HG03135 (cell line): ENCODE measurements at regions not wholly inside any gene's neighbourhood (a gene's known extent, or its start where the extent isn't known, plus 50 kb on each side); places are given as distances from the start of the nearest gene placed in this dataset.
"Not testable (repeated sequence)": the region's sequence is repeated elsewhere in the genome, so short reads cannot be mapped to it uniquely, and the experiment has no call there.

ENCODE experiments used
- ATAC-seq: cut with Tn5 transposase; IDR thresholded peaks from one replicate; pipeline ENCODE4 v1.9.1; 2021; ENCODE audit warnings: mild to moderate bottlenecking, moderate library complexity; ENCODE audit not compliant: unreplicated experiment

DNA sequence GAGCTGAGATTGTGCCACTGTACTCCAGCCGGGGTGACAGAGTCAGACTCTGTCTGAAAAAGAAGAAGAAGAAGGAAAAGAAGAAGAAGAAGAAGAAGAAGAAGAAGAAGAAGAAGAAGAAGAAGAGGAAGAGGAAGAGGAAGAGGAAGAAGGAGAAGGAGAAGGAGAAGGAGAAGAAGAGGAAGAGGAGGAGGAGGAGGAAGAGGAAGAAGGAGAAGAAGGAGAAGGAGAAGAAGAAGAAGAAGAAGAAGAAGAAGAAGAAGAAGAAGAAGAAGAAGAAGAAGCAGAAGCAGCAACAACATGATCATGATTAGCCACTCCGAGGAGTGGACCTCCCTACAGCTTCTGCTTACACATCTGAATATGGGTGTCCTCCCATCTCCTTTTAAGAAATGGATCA is 100.6 kb upstream of the GATA6 start:
- ATAC-seq, result not testable (repeated sequence)

DNA sequence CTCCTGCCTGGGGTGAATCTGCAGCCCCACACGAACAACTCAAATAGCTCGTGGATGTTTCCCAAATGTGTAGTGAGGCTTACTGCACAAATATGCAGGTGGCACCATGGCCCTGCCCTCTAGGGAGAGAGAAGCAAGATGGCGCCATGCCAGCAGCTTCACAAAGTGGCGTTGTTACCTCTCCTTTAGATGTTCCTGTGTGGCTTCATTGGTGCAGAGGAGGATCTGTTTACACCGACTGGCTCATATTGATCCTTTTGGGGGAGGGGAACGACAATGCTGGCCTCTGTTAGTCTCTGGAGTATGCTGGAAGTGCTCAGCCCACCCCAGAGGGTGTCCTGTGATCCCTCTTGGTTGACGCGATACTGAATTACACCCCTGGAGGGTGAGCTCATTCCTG is 99.5 kb upstream of the GATA6 start:
- ATAC-seq, result no peak

DNA sequence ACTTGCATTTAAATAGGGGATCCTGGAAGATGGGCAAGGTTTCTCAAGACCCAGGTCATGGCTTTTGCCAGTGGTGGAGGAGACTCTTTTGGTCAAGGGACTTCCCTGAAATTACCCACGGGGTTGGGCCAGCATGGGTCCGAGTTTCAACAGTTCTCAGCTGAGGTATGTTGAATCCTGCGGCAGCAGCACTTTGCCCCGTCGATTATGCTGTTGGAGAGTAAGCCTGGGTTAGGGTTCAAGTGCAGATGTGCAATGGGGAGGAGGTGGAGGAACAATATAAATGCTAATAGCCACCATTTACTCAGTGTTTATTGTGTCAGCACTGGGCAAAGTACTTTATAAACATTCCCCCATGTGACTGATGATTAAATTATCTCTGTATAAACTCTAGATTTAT is 96.0 kb upstream of the GATA6 start:
- no peak for ATAC-seq

DNA sequence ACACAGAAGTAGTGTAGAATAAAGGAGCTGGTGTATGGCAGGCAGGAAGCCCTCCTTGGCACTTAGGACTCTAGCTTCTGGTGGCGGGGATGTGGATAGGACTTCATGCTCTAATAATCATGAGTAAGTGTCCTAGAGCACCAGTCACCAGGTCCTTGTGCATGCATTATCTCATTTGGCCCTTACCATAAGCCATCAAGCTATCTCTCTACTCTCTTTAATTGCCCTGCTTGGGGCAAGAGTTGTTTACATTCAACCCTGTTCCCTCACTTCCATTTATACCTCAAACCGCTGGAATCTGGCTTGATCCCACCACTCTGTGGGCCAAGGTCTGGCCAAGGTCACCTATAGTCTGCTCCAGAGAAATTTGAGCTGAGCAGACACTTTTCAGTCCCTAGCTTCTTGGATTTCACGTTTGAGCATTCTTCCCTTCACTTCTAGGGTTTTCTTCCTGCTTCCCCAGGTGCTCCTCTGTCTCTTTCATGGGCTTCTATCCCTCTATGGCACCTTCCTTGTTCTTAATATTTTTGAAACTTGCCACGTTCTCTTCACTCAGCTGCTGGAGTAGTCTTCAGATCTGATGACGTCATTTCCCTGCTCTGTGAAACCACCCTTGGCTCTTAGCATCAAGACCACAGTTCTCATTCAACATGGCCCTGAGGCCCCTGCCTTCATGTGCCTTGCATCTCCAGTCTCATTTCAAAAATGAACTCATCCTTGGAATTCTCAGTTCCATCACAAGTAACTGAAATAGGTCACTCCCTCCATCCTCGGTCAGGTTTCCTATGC is 94.9 kb upstream of the GATA6 start:
- ATAC-seq, result no peak

DNA sequence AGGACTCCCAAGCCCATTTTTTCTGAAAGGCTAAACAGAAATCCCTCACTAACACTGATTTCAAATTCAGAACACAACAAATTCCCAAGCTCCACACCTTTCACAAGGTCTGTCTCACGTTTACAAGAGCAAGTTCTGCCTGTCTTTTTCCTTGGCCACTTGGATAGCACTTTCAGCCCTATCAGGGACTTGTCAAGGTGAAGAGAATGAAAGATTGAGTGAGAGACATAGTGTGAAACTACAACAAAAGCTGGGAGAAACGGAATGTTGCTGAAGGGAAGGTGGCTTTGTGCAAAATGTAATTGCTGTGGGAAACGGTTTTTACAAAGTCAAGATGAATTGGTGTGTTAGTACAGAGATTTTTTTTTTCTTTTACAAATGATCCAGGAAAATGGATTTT is 89.4 kb upstream of the GATA6 start:
- no peak for ATAC-seq

DNA sequence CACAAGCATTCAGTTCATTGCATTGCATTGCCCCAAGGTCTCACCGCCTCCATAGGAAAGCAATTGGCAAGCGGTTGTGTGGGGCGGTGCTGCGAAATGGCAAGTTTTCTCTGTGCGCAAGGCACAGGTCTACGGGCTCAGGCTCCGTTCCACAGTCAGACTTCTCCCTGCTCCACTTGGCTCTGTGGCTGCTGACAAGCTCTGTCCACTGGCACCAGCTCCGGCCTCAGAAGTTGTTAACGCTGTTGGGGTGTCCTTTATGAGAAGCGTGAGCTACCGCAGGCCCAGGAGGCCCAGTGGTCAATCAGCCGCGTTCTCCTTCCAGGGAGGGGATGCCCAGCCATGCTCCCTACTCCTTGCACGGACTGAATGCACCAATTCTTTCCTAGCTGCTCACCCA is 87.0 kb upstream of the GATA6 start:
- no peak for ATAC-seq

DNA sequence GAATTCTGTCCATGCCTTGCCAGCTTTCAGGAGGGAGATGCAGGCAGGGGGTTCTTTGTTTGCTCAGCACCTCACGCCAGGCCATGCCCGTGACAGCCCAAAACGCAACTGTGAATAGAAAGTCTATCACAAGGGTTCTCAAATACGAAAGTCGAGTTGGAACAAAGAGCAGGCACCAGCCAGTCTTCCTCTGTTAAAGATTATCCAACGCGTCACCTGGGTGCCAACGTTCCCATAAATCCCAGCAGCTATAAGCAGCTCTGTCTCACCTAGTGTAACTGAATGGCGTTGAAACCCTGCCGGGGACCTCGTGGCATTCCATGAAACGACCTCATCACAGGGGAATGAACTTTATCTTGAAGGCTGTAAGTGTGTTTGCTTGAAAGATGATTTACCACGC is 84.8 kb upstream of the GATA6 start:
- ATAC-seq, result no peak

DNA sequence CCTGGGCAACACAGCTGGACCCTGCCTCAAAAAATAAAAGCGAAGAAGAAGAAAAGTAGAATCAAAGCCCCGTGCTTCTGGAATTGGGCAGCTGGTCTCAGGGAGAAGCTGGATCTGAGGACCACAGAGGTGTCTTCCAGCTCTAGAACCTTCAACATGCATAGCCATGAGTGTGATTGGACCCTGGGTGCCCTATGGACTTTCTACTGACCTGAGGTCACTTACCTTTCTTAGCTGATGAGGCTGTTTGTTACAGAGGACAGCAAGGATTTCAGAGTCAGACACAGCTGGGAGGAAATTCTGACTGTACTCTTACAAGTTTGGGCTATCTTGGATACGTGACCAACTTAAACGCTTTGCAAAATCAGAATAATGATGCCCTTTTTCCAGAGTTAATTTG is 82.4 kb upstream of the GATA6 start:
- no peak for ATAC-seq

DNA sequence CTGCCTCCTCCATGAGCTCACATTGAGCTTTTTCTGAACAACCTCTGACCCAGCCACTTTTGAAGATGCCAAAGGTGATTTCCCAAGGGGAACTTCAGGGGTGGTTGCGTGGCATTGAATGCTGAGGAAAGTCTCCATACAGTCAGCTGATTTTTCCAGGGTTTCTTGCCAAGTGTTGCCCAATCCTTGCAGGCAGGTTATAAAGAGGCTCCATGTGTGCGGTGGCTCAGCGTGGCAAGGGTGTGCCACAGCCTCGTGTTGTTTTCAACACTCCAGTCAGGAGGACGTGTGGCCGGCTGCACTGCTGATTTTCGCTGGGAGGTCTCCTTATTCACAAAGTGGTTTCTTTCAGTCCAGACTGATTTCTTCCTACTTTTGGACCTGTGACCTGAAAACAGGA is 81.4 kb upstream of the GATA6 start:
- no peak for ATAC-seq

DNA sequence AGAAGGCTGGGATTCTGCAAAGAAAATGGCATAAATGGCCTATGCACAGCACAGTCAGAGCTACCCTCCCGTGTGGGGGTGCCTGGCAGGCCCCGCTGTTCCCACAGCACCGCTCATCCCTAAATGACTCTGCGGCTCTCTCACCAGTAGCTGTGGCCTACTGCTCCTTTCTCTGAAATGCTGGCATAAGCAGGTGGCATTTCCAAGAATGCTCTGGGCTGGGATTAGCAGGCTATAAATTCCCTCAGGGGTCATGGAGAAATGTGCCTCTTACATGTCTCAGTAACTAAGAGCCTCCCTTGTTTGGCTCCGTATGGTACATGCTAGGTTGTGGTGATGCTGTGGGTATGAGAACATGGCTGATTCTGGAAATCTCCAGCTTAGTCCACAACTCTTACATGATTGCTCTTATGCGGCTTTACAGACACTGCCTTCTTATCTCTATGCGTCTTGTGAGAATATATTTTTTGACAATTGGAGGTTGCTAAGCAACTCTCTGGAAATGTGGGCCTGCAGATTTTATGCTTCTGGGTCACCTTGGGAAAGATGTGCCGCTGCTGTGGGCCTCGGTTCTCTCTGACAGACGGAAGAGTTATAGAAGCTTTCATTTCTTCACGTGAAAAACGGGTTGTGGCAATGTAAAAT is 80.3 kb upstream of the GATA6 start:
- no peak for ATAC-seq

DNA sequence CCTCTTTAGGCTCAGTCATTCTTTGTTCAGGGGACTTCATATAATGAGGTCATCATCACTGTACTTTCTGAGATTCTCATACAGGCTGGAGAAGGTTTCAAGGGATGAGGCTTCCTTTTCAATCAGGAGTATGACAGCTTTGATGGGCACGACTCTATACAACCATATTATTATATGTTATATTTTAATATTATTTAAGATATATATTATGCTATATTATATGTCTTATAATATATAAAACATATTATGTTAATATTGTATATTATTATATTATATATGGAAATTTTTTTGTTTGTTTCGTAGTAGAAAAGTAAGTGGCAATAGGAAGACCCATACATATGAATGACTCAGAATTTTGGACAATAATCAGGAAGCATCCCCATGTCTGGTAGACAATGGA is 78.0 kb upstream of the GATA6 start:
- ATAC-seq, result no peak

DNA sequence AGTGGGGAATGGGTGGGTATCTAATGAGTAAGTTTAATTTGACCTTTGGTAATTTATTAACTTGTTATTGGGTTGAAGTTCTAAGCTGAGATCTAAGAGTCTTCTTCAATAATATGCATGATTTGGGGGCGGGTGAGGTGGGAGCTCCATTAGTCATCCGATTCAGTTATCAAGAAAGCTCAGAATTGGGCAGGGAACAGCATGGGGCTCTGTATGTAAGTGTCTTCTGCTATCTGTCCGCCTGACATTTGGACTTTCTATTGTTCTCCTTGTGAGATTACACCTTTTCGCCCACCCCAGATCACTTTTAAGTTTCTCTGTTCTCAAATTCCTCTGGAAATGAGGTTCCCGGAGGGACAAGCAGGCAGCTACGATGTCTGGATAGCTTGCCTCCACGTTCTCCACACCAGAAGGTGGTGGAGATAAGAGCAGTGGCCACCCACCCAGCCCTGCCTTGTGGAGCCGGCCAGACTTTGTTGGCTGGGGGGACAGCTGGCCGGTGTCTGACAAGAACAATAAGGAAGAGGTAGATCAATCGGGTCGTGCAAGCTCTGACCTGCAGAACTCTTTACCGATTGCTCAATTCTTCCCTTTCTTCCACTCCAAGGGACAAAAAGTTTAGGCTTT is 75.5 kb upstream of the GATA6 start:
- ATAC-seq, result no peak

DNA sequence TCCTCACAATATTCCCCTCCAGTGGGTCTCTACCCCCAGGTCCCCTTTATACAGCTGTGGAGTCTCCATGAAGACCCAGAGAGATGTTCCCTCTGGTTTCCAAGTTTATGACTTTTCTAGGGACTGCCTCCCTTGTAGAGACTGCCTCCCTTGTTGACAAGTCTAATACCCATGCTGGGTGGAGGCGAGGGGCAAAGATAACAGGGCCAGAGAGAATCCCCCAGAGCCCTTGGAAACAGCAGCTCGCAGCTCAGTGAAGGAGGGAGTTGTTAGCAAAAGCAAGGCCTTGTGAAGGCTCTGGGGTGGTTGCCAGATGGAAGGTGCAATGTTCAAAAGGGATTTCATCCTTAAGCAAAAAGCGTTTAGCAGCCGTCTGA is 75.0 kb upstream of the GATA6 start:
- no peak for ATAC-seq

DNA sequence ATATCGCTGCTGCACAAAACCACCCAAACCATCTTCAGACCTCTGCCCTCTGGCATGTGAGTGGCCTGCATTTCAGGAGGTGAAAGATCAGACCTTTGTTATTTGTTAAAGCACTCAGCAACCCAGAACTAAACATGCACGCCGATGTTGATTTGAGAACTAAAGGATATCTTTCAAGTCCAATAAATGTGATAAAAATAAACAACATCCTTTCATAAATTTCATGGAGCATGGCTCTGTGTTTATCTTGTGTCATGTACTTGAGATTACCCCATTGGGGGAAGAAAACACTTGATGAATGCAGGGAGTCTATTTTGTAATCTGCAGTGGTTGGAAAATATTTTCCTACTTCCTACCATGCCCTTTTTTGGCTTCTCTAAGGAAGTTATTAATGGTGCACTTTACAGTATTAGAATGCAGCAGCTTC is 70.8 kb upstream of the GATA6 start:
- no peak for ATAC-seq

DNA sequence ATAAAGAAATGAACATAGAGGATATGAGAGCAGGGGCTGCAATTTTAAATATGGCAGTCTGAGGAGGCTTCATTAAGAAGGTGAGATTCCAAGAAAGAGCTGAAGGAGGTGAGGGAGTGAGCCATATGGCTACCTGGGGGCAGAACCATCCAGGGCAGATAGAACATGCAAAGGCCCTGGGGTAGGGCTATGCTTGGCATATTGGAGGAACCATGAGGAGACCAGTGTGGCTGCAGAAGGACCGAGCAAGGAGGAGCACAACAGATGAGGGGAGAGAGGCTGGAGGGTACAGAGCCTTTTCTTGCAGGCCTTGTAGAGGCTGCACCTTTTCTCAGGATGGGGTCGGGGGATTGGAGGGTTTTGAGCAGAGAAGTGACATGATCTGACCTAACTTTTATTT is 69.5 kb upstream of the GATA6 start:
- no peak for ATAC-seq

DNA sequence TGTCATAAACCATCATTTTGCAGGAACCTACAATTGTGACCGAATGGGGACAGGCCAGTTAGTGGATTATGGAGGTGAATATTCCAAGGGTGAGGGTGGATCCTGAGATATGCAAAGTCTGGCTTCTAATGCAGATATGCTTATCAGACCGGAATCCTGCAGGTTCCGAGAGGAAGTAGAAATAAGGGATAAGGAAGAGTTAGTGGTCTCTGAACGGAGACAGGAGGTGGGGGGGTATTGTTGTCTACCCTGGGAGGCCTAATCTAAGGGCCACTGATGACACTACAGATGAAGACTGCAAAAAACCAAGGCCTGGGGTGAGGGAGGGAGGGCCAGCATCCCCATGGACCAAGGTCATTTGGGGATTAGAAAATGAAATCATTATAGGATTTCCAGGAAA is 67.7 kb upstream of the GATA6 start:
- ATAC-seq, result no peak

DNA sequence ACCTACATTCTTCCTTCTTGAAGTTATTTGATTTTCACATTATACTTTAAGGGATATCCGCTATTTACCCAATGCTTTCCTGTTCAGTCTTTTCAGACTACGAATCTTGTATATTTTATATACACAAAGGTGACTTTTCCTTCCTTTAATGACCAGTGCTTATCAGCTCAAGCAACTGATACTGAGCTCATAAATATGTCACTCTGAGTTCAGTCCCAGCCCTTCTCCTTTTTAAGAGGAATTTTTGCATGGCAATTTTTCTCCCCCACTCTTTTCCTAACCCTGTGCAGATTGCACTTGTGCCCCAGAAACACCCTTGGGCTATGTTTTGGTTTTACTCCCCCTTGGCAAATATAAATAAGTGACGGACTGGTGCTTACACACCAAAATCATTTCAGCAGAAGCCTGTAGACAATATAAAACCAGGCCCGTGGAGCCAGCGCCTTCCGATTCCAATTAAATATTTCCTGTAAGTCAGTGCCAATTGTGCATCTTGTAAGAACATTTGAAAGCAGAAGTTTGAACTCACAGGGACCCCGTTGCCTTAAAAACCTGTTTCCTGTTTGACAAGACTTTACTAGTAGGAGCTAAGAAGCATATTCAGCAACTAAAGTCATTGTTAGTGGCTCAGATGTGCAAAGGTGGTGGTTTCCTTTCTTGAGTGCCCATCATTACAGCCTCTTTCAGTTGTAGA is 66.3 kb upstream of the GATA6 start:
- no peak for ATAC-seq

DNA sequence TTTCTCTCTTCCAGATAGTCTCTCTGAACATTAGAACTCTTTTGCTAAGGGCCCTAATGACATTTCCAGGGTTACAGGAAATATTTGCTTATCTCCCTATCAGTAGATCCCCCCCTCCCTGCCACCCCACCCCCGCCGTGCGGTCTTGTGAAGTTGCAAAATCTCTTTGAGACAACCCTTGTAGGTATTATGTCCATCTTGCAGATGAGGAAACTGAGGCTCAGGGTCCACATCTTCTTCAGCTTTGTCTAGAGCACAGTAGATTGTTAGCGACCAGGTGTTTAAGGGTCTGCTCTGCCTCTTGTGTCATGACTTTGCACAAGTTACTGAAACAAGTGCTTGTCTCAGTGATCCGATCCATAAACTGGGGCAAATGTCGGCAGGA is 65.8 kb upstream of the GATA6 start:
- no peak for ATAC-seq

DNA sequence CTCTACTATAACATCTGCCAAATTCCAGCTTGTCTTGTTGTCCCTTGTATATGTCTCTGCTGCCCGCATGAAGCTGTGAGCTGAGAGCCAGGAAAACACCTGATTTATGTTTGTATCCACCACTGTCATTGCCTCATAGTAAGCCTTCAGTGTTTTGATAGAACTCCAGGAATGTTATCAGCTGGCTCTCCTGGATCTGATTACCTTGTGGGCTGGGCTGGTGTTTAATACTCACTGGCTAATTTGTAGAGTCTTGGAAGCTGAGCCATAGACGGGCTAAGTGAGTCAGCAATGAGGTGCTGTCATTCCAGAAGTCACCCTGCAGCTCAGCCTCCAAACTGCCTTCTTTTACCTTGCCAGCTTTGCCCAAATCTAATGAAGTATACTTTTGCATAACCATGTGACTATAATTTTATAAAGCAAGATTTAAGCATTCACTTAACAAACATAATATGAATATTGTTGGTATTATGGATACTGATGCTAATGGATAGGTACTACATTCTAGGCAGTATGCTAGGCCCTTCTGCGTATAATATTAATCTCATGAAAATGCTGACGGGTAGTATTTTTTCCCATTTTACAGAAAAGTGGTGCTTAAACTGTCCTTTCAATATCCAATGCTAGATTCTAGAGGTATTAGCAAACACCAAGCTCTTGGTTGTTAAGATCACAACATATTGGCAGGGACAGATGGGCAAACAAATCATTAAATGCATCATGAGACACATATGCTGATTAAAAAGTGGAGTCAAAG is 62.7 kb upstream of the GATA6 start:
- no peak for ATAC-seq

DNA sequence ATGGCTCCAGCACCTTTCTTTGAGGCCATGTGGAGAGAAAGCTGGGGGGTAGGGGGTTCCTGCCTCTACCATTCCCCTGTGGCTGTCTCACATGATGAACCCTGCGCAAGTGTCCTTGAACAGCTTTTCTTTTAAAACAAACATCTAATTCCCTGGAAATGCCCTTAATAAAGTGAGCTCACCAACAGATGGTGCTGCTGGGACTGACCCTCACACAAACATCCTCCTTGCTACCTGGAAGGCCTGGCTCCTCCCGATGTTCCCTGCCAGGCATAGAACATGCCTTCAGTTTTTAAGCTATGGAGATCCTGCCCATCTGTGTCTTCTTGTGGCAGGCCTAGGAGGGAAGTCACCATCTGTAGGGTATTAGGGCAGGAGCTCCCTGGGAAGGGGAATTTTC is 60.7 kb upstream of the GATA6 start:
- no peak for ATAC-seq

DNA sequence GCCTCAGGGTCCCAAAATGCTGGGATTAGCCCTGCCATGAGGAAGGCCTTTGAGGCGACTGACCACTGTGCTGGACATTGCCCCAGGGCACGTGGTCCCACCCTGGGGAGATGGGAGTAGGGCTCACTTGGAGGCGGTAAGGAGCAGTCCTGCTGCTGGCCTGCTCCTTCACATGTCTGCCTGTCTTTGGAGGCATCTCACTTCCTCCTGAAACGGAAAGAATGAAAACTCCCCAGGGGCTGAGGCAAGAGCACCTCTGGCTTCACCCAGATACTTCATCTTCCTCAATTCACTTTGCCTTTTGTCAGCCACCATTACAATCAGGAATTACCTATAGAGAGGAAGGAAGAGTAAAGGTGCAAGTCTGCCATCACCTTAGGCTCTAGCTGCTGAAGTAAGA is 59.9 kb upstream of the GATA6 start:
- no peak for ATAC-seq
